ENCODE measurements at regions not wholly inside any gene's neighbourhood (a gene's known extent, or its start where the extent isn't known, plus 50 kb on each side); places are given as distances from the start of the nearest gene placed in this dataset.

DNA sequence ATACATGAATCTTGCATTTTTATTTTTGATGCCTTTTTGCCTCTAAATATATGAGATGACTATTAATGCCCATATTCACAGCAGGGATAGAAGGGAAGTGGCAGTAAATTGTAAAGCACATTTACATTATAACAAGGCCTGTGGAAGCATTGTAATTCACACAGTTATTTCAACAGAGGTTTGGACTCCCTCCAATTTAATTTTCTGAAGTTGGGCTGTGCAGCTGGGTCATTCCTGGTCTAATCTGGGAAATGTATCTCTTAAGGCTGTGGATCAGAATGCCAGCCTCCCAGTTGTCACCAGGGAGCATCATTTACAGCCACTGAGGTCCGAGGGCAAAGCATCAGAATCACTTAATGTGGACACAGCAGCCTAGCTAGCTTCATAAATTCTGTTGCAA is 434.5 kb downstream of the MFSD1 start:
- no peak for TF ChIP-seq EZH2 (IDR thresholded peaks at IDR 0.05; ENCODE audit: borderline replicate concordance, insufficient read depth, low read length, poor library complexity, severe bottlenecking)
- TF ChIP-seq, protein P1, sequence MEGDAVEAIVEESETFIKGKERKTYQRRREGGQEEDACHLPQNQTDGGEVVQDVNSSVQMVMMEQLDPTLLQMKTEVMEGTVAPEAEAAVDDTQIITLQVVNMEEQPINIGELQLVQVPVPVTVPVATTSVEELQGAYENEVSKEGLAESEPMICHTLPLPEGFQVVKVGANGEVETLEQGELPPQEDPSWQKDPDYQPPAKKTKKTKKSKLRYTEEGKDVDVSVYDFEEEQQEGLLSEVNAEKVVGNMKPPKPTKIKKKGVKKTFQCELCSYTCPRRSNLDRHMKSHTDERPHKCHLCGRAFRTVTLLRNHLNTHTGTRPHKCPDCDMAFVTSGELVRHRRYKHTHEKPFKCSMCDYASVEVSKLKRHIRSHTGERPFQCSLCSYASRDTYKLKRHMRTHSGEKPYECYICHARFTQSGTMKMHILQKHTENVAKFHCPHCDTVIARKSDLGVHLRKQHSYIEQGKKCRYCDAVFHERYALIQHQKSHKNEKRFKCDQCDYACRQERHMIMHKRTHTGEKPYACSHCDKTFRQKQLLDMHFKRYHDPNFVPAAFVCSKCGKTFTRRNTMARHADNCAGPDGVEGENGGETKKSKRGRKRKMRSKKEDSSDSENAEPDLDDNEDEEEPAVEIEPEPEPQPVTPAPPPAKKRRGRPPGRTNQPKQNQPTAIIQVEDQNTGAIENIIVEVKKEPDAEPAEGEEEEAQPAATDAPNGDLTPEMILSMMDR (IDR thresholded peaks at IDR 0.05; ENCODE audit: poor library complexity, severe bottlenecking): no peak
- TF ChIP-seq RAD21 (conservative IDR thresholded peaks at IDR 0.05): no peak
- TF ChIP-seq EP300 (conservative IDR thresholded peaks at IDR 0.05; ENCODE audit: poor library complexity, severe bottlenecking): no peak
- TF ChIP-seq POLR2AphosphoS5 (IDR thresholded peaks at IDR 0.05): no peak
- TF ChIP-seq TAF1 (IDR thresholded peaks at IDR 0.05; ENCODE audit: low read depth): no peak
- TF ChIP-seq, protein P2, sequence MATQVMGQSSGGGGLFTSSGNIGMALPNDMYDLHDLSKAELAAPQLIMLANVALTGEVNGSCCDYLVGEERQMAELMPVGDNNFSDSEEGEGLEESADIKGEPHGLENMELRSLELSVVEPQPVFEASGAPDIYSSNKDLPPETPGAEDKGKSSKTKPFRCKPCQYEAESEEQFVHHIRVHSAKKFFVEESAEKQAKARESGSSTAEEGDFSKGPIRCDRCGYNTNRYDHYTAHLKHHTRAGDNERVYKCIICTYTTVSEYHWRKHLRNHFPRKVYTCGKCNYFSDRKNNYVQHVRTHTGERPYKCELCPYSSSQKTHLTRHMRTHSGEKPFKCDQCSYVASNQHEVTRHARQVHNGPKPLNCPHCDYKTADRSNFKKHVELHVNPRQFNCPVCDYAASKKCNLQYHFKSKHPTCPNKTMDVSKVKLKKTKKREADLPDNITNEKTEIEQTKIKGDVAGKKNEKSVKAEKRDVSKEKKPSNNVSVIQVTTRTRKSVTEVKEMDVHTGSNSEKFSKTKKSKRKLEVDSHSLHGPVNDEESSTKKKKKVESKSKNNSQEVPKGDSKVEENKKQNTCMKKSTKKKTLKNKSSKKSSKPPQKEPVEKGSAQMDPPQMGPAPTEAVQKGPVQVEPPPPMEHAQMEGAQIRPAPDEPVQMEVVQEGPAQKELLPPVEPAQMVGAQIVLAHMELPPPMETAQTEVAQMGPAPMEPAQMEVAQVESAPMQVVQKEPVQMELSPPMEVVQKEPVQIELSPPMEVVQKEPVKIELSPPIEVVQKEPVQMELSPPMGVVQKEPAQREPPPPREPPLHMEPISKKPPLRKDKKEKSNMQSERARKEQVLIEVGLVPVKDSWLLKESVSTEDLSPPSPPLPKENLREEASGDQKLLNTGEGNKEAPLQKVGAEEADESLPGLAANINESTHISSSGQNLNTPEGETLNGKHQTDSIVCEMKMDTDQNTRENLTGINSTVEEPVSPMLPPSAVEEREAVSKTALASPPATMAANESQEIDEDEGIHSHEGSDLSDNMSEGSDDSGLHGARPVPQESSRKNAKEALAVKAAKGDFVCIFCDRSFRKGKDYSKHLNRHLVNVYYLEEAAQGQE (IDR thresholded peaks at IDR 0.05; ENCODE audit: borderline replicate concordance): no peak
- TF ChIP-seq SMC3 (conservative IDR thresholded peaks at IDR 0.05; ENCODE audit: poor library complexity): no peak
- TF ChIP-seq MXI1 (conservative IDR thresholded peaks at IDR 0.05; ENCODE audit: poor library complexity, severe bottlenecking): no peak

Data from neural cell (in vitro differentiated cells).